H9 (cell line): ENCODE measurements at regions not wholly inside any gene's neighbourhood (a gene's known extent, or its start where the extent isn't known, plus 50 kb on each side); places are given as distances from the start of the nearest gene placed in this dataset.

ENCODE experiments used
- DNase-seq: peaks from one replicate; pipeline ENCODE4 v3.0.0-alpha.2; 2017
- H2AFZ ChIP-seq: one replicate; pipeline ENCODE4 v1.6.1; 2013; ENCODE audit warnings: mild to moderate bottlenecking, low read length, control low read depth, moderate library complexity
- H2AK5ac ChIP-seq: 2 replicates; pipeline ENCODE4 v1.6.1; 2013; ENCODE audit warnings: low read length, control low read depth, mixed read lengths; ENCODE audit not compliant: insufficient read length
- H2BK120ac ChIP-seq: one replicate; pipeline ENCODE4 v1.6.1; 2013; ENCODE audit warnings: low read depth, mild to moderate bottlenecking, low read length, control low read depth, inconsistent platforms; ENCODE audit not compliant: poor library complexity, severe bottlenecking
- H2BK12ac ChIP-seq: 2 replicates; pipeline ENCODE4 v1.6.1; 2013; ENCODE audit warnings: low read length, control low read depth, mixed read lengths, low read depth; ENCODE audit not compliant: insufficient read length
- H2BK15ac ChIP-seq: 2 replicates; pipeline ENCODE4 v1.6.1; 2013; ENCODE audit warnings: low read depth, low read length, control low read depth
- H2BK20ac ChIP-seq: one replicate; pipeline ENCODE4 v1.6.1; 2013; ENCODE audit warnings: low read depth, mild to moderate bottlenecking, low read length, control low read depth, inconsistent platforms; ENCODE audit not compliant: poor library complexity, severe bottlenecking
- H2BK5ac ChIP-seq: 2 replicates; pipeline ENCODE4 v1.6.1; 2013; ENCODE audit warnings: low read length, control low read depth, mixed read lengths; ENCODE audit not compliant: insufficient read length
- H3K14ac ChIP-seq: 2 replicates; pipeline ENCODE4 v1.6.1; 2013; ENCODE audit warnings: low read length, control low read depth; ENCODE audit not compliant: insufficient read depth
- H3K18ac ChIP-seq: 2 replicates; pipeline ENCODE4 v1.6.1; 2013; ENCODE audit warnings: low read depth, mild to moderate bottlenecking, mixed read lengths, low read length, control low read depth; ENCODE audit not compliant: insufficient read length
- H3K23ac ChIP-seq: 2 replicates; pipeline ENCODE4 v1.6.1; 2013; ENCODE audit warnings: low read length, control low read depth, mixed read lengths, low read depth; ENCODE audit not compliant: insufficient read length
- H3K23me2 ChIP-seq: 2 replicates; pipeline ENCODE4 v1.6.1; 2013; ENCODE audit warnings: low read depth, mild to moderate bottlenecking, mixed read lengths, low read length, control low read depth; ENCODE audit not compliant: insufficient read length, poor library complexity, severe bottlenecking
- H3K27ac ChIP-seq: 2 replicates; pipeline ENCODE4 v1.5.1; 2013; ENCODE audit warnings: low read length, control low read depth, mixed read lengths, low read depth; ENCODE audit not compliant: insufficient read length
- H3K27me3 ChIP-seq: 2 replicates; pipeline ENCODE4 v1.6.1; 2013; ENCODE audit warnings: low read length, control low read depth, inconsistent platforms; ENCODE audit not compliant: insufficient read depth
- H3K4ac ChIP-seq: 2 replicates; pipeline ENCODE4 v1.6.1; 2013; ENCODE audit warnings: low read depth, mild to moderate bottlenecking, control low read depth, inconsistent platforms, low read length, moderate library complexity
- H3K4me1 ChIP-seq: 2 replicates; pipeline ENCODE4 v1.6.1; 2013; ENCODE audit warnings: low read length, control low read depth, inconsistent platforms; ENCODE audit not compliant: insufficient read depth
- H3K4me2 ChIP-seq: 2 replicates; pipeline ENCODE4 v1.6.1; 2013; ENCODE audit warnings: low read length, control low read depth, mixed read lengths; ENCODE audit not compliant: insufficient read length, insufficient read depth
- H3K56ac ChIP-seq: 2 replicates; pipeline ENCODE4 v1.6.1; 2013; ENCODE audit warnings: low read depth, mild to moderate bottlenecking, mixed read lengths, low read length, control low read depth; ENCODE audit not compliant: insufficient read length
- H3K79me1 ChIP-seq: 2 replicates; pipeline ENCODE4 v1.6.1; 2013; ENCODE audit warnings: low read depth, mild to moderate bottlenecking, moderate library complexity, low read length, control low read depth, inconsistent platforms; ENCODE audit not compliant: insufficient read depth, poor library complexity, severe bottlenecking
- H3K79me2 ChIP-seq: 2 replicates; pipeline ENCODE4 v1.6.1; 2013; ENCODE audit warnings: low read length, control low read depth, inconsistent platforms; ENCODE audit not compliant: insufficient read depth
- H3K9ac ChIP-seq: 2 replicates; pipeline ENCODE4 v1.6.1; 2013; ENCODE audit warnings: low read length, control low read depth, mixed read lengths; ENCODE audit not compliant: insufficient read length; ENCODE audit errors: extremely low read depth
- H3K9me3 ChIP-seq: one replicate; pipeline ENCODE4 v1.6.1; 2013; ENCODE audit warnings: low read depth, low read length, inconsistent platforms; ENCODE audit not compliant: control insufficient read depth
- H3T11ph ChIP-seq: one replicate; pipeline ENCODE4 v1.6.1; 2013; ENCODE audit warnings: mild to moderate bottlenecking, low read length, control low read depth, inconsistent platforms
- H4K20me1 ChIP-seq: one replicate; pipeline ENCODE4 v1.6.1; 2013; ENCODE audit not compliant: control insufficient read depth, insufficient read length, insufficient read depth
- H4K5ac ChIP-seq: 2 replicates; pipeline ENCODE4 v1.6.1; 2013; ENCODE audit warnings: low read depth, mild to moderate bottlenecking, mixed read lengths, low read length, control low read depth; ENCODE audit not compliant: insufficient read length
- H4K8ac ChIP-seq: replicated peaks from 2 replicates; pipeline ENCODE4 v1.6.1; 2013; ENCODE audit warnings: low read length, control low read depth, mixed read lengths, low read depth; ENCODE audit not compliant: insufficient read length
- H4K91ac ChIP-seq: 2 replicates; pipeline ENCODE4 v1.6.1; 2013; ENCODE audit warnings: low read depth, mild to moderate bottlenecking, moderate library complexity, mixed read lengths, low read length, control low read depth; ENCODE audit not compliant: insufficient read length
- H3K27ac Mint-ChIP-seq, 3 experiments: 2 replicates in 2 of 3; 3 replicates in 1 of 3; pipeline ENCODE4 v1.8.0; 2020 to 2021; ENCODE audit warnings: mixed read lengths in 3 of 3, mild to moderate bottlenecking in 1 of 3, moderate library complexity in 1 of 3
- H3K27me3 Mint-ChIP-seq: 2 replicates; pipeline ENCODE4 v1.8.0; 2021; ENCODE audit warnings: low read depth, mild to moderate bottlenecking, moderate library complexity, mixed read lengths
- H3K36me3 Mint-ChIP-seq, 3 experiments: 2 replicates in 2 of 3; 3 replicates in 1 of 3; pipeline ENCODE4 v1.8.0; 2020 to 2021; ENCODE audit warnings: low read depth in 3 of 3, mixed read lengths in 3 of 3; ENCODE audit not compliant: insufficient read depth in 1 of 3
- H3K4me1 Mint-ChIP-seq, 2 experiments: 2 replicates each; pipeline ENCODE4 v1.8.0; 2020; ENCODE audit warnings: mixed read lengths in 2 of 2
- H3K4me3 Mint-ChIP-seq, 2 experiments: 2 replicates in 1 of 2; 3 replicates in 1 of 2; pipeline ENCODE4 v1.8.0; 2020 to 2021; ENCODE audit warnings: mild to moderate bottlenecking in 2 of 2, mixed read lengths in 2 of 2, moderate library complexity in 1 of 2
- H3K9me3 Mint-ChIP-seq, 2 experiments: 2 replicates in 1 of 2; 3 replicates in 1 of 2; pipeline ENCODE4 v1.8.0; 2020; ENCODE audit warnings: mild to moderate bottlenecking in 2 of 2, mixed read lengths in 2 of 2, moderate library complexity in 1 of 2
- WGBS: extraction: QIAGEN DNeasy Blood & Tissue Kit; methylation state at CpG from one replicate; pipeline ENCODE4 v1.1.7; 2013; ENCODE audit warnings: missing lambda C conversion rate, low lambda C conversion rate, mixed read lengths; ENCODE audit not compliant: insufficient read length; ENCODE audit errors: extremely low coverage; 5-methylcytosine and 5-hydroxymethylcytosine counted together
- TF ChIP-seq, protein P1 (sequence below): fragments of 200-600 bp; sonication (generic); conservative IDR thresholded peaks from 3 replicates; pipeline ENCODE4 v1.8.0; 2021; ENCODE audit warnings: antibody characterized with exemption, mild to moderate bottlenecking

DNA sequence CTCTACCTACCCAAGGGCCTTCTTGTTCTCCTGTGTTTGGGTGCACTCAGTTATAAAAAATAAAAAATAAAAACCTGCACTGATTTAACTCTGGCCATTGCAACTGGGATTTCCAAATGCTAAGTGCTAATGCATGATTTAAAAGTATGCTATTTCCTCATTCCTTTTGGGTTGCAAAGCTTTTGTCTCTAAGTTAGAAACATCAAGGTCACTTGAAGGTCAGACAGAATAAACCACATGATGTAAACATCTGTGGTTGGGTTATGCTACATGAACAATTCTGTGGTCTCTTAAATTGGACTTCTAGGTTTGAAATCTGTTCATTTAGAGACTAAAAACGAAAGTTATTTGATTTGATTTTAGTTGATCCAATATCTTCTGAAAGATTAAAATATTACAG, 1547.4 kb upstream of the TENM3 start:
- no peak overlapping the region for H2AK5ac ChIP-seq
- no peak for DNase-seq
- H3K18ac ChIP-seq, result no peak overlapping the region
- no peak overlapping the region for H3K9ac ChIP-seq
- no peak overlapping the region for H3K56ac ChIP-seq
- H3K4me3 Mint-ChIP-seq, result no peak overlapping the region
- H2AFZ ChIP-seq, result no peak overlapping the region
- H2BK15ac ChIP-seq, result no peak overlapping the region
- H2BK12ac ChIP-seq, result no peak overlapping the region
- H3K4me1 Mint-ChIP-seq, result peaks cover 20 to 22% of the 10 kb centered on the region in 2 experiments
- TF ChIP-seq, protein P1, sequence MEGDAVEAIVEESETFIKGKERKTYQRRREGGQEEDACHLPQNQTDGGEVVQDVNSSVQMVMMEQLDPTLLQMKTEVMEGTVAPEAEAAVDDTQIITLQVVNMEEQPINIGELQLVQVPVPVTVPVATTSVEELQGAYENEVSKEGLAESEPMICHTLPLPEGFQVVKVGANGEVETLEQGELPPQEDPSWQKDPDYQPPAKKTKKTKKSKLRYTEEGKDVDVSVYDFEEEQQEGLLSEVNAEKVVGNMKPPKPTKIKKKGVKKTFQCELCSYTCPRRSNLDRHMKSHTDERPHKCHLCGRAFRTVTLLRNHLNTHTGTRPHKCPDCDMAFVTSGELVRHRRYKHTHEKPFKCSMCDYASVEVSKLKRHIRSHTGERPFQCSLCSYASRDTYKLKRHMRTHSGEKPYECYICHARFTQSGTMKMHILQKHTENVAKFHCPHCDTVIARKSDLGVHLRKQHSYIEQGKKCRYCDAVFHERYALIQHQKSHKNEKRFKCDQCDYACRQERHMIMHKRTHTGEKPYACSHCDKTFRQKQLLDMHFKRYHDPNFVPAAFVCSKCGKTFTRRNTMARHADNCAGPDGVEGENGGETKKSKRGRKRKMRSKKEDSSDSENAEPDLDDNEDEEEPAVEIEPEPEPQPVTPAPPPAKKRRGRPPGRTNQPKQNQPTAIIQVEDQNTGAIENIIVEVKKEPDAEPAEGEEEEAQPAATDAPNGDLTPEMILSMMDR, result no peak
- no peak overlapping the region for H4K8ac ChIP-seq
- peaks cover 9 to 19% (median 9%) of the 10 kb centered on the region in 3 experiments for H3K36me3 Mint-ChIP-seq
- no peak overlapping the region for H2BK120ac ChIP-seq
- no peaks in the 10 kb centered on the region for H4K20me1 ChIP-seq
- no peaks in the 10 kb centered on the region for H3K9me3 ChIP-seq
- H3K27me3 Mint-ChIP-seq, result no peaks in the 10 kb centered on the region; the same call in 1 of the 2 replicates
- no peaks in the 10 kb centered on the region for H3K27me3 ChIP-seq
- no peak overlapping the region for H3T11ph ChIP-seq
- H2BK20ac ChIP-seq, result no peak overlapping the region
- peaks cover 17 to 18% of the 10 kb centered on the region in 2 experiments for H3K9me3 Mint-ChIP-seq
- no peak overlapping the region for H3K14ac ChIP-seq
- H4K91ac ChIP-seq, result no peak overlapping the region
- no peak overlapping the region for H3K27ac ChIP-seq
- H3K23me2 ChIP-seq, result no peaks in the 10 kb centered on the region
- H3K23ac ChIP-seq, result no peak overlapping the region
- H2BK5ac ChIP-seq, result no peak overlapping the region
- WGBS, result no CpG with 5 or more reads among the region's 1 CpG
- H3K4ac ChIP-seq, result no peak overlapping the region
- no peaks in the 10 kb centered on the region for H3K79me1 ChIP-seq
- H3K79me2 ChIP-seq, result no peaks in the 10 kb centered on the region
- no peak overlapping the region for H3K27ac Mint-ChIP-seq
- H3K4me2 ChIP-seq, result no peak overlapping the region
- H4K5ac ChIP-seq, result no peak overlapping the region
- H3K4me1 ChIP-seq, result no peaks in the 10 kb centered on the region
